CD14-positive monocyte (primary cell): ENCODE measurements at regions not wholly inside any gene's neighbourhood (a gene's known extent, or its start where the extent isn't known, plus 50 kb on each side); places are given as distances from the start of the nearest gene placed in this dataset.

ENCODE experiments used
- DNase-seq, 3 donors: peaks; one replicate each; pipeline ENCODE4 v3.0.0-alpha.2; 2011 to 2022
- H2AFZ ChIP-seq: 2 replicates; pipeline ENCODE4 v1.6.0; 2012; ENCODE audit warnings: mild to moderate bottlenecking, low read depth, low read length, inconsistent platforms; ENCODE audit not compliant: insufficient read depth, poor library complexity, severe bottlenecking
- H3K27ac ChIP-seq, 2 donors: 1 replicate in 1 of 2; 2 replicates in 1 of 2; pipeline ENCODE4 v1.5.1; 2012 to 2013; ENCODE audit warnings: low read length in 2 of 2, control low read depth in 1 of 2, inconsistent platforms in 1 of 2, low read depth in 1 of 2, mild to moderate bottlenecking in 1 of 2
- H3K27me3 ChIP-seq, 2 donors: one replicate each; pipeline versions ENCODE4 v1.6.0 to v1.6.1; 2011 to 2013; ENCODE audit warnings: low read length in 2 of 2; ENCODE audit not compliant: control insufficient read depth in 2 of 2, insufficient read depth in 2 of 2
- H3K36me3 ChIP-seq, 2 donors: replicated peaks in 1 of 2; 1 replicate in 1 of 2; 2 replicates in 1 of 2; pipeline versions ENCODE4 v1.5.1 to v1.6.1; 2012 to 2013; ENCODE audit warnings: low read length in 2 of 2, control low read depth in 1 of 2, inconsistent platforms in 1 of 2, mild to moderate bottlenecking in 1 of 2; ENCODE audit not compliant: insufficient read depth in 2 of 2, control insufficient read depth in 1 of 2
- H3K4me1 ChIP-seq, 2 donors: 1 replicate in 1 of 2; 2 replicates in 1 of 2; pipeline versions ENCODE4 v1.5.1 to v1.6.1; 2012 to 2013; ENCODE audit warnings: low read length in 2 of 2, control low read depth in 1 of 2, inconsistent platforms in 1 of 2, mild to moderate bottlenecking in 1 of 2, moderate library complexity in 1 of 2; ENCODE audit not compliant: insufficient read depth in 2 of 2, control insufficient read depth in 1 of 2
- H3K4me2 ChIP-seq: replicated peaks from 2 replicates; pipeline ENCODE3; 2012; ENCODE audit warnings: low read length, moderate library complexity, mild to moderate bottlenecking; ENCODE audit not compliant: poor library complexity, severe bottlenecking; ENCODE audit errors: extremely low read depth
- H3K4me3 ChIP-seq, 3 experiments: fragments of 200-600 bp in 1 of 3; sonication (generic) in 1 of 3; replicated peaks in 1 of 3; 1 replicate in 2 of 3; 2 replicates in 1 of 3; pipeline ENCODE4 v1.5.1; 2011 to 2013; ENCODE audit warnings: low read length in 3 of 3, mild to moderate bottlenecking in 3 of 3, control low read depth in 2 of 3, low read depth in 2 of 3, inconsistent platforms in 1 of 3, moderate library complexity in 1 of 3
- H3K79me2 ChIP-seq: 2 replicates; pipeline ENCODE4 v1.6.0; 2012; ENCODE audit warnings: mild to moderate bottlenecking, control low read depth, inconsistent platforms, low read length, moderate library complexity; ENCODE audit not compliant: insufficient read depth
- H3K9ac ChIP-seq: 2 replicates; pipeline ENCODE4 v1.6.0; 2017; ENCODE audit warnings: low read length, mild to moderate bottlenecking; ENCODE audit not compliant: insufficient read depth, poor library complexity, severe bottlenecking
- H3K9me3 ChIP-seq, 2 donors: replicated peaks in 1 of 2; 1 replicate in 1 of 2; 2 replicates in 1 of 2; pipeline versions ENCODE4 v1.5.1 to v1.6.1; 2012 to 2013; ENCODE audit warnings: low read length in 2 of 2, control low read depth in 1 of 2; ENCODE audit not compliant: control insufficient read depth in 1 of 2, insufficient read depth in 1 of 2
- H4K20me1 ChIP-seq: 2 replicates; pipeline ENCODE4 v1.6.0; 2012; ENCODE audit warnings: mild to moderate bottlenecking, low read length, control low read depth, moderate library complexity; ENCODE audit not compliant: insufficient read depth
- H3K27ac Mint-ChIP-seq, 7 donors: one replicate each; pipeline ENCODE4 v1.8.0; 2020; ENCODE audit warnings: mild to moderate bottlenecking in 7 of 7, mixed read lengths in 7 of 7, moderate library complexity in 6 of 7, inconsistent platforms in 2 of 7
- H3K27me3 Mint-ChIP-seq, 3 donors: one replicate each; pipeline ENCODE4 v1.8.0; 2021 to 2022; ENCODE audit warnings: low read depth in 3 of 3, mild to moderate bottlenecking in 3 of 3, mixed read lengths in 3 of 3, moderate library complexity in 3 of 3, inconsistent platforms in 1 of 3
- H3K36me3 Mint-ChIP-seq, 2 donors: one replicate each; pipeline ENCODE4 v1.8.0; 2020; ENCODE audit warnings: mixed read lengths in 2 of 2, inconsistent platforms in 1 of 2, mild to moderate bottlenecking in 1 of 2
- H3K4me1 Mint-ChIP-seq: one replicate; pipeline ENCODE4 v1.8.0; 2020; ENCODE audit warnings: mild to moderate bottlenecking, mixed read lengths
- H3K4me3 Mint-ChIP-seq, 2 donors: one replicate each; pipeline ENCODE4 v1.8.0; 2020; ENCODE audit warnings: mild to moderate bottlenecking in 2 of 2, mixed read lengths in 2 of 2, moderate library complexity in 1 of 2
- H3K9me3 Mint-ChIP-seq, 7 donors: one replicate each; pipeline ENCODE4 v1.8.0; 2020 to 2022; ENCODE audit warnings: mixed read lengths in 7 of 7, mild to moderate bottlenecking in 6 of 7, moderate library complexity in 6 of 7, inconsistent platforms in 2 of 7
- CTCF ChIP-seq: fragments of 200-600 bp; IDR thresholded peaks from one replicate; pipeline ENCODE4 v1.8.0; 2022; ENCODE audit warnings: antibody characterized with exemption, mild to moderate bottlenecking
- WGBS: methylation state at CpG from one replicate; pipeline ENCODE4 v1.1.5; 2013; ENCODE audit warnings: missing lambda C conversion rate; ENCODE audit not compliant: insufficient coverage; 5-methylcytosine and 5-hydroxymethylcytosine counted together
- intact Hi-C, 2 donors: fragments of 100-400 bp; cut with micrococcal nuclease; formaldehyde crosslinking; loops; one replicate each; pipeline versions ENCODE4 v1.15.0 to v1.15.1; 2023

- Histone ChIP-seq H3K27ac (no peak overlapping the region), H2AFZ (no peak overlapping the region), H3K9ac (no peak overlapping the region), H3K9me3 (no peaks in the 10 kb centered on the region), H3K79me2 (no peaks in the 10 kb centered on the region), H3K4me1 (no peaks in the 10 kb centered on the region), H3K36me3 (no peaks in the 10 kb centered on the region), H3K4me3 (no peak overlapping the region), H3K27me3 (no peaks in the 10 kb centered on the region), H4K20me1 (no peaks in the 10 kb centered on the region), H3K4me2 (no peak overlapping the region)
- DNase-seq = no peak
- 80% methylated on average over 7 of the region's 9 CpGs for WGBS
- Mint-ChIP-seq H3K27me3 (peaks cover 6 to 20% (median 12%) of the 10 kb centered on the region in 3 donors), H3K4me1 (no peaks in the 10 kb centered on the region), H3K4me3 (no peak overlapping the region), H3K27ac (no peak overlapping the region), H3K9me3 (peaks cover 0 to 1% (median 0%) of the 10 kb centered on the region in 7 donors), H3K36me3 (no peaks in the 10 kb centered on the region)
- TF ChIP-seq CTCF = no peak
- intact Hi-C loops = no loop called here
Observed at GRCh38 chr17:79272666-79273219, 198.1 kb downstream of the ENGASE start.

- H3K27me3 Mint-ChIP-seq = peaks cover 6 to 20% (median 12%) of the 10 kb centered on the region in 3 donors
Observed at GRCh38 chr17:79272220-79272619, 197.6 kb downstream of the ENGASE start.

More at GRCh38 chr17:79272220-79272619, 197.6 kb downstream of the ENGASE start:
- no peak for DNase-seq
- Histone ChIP-seq H3K9me3 (no peaks in the 10 kb centered on the region), H4K20me1 (no peaks in the 10 kb centered on the region), H3K4me3 (no peak overlapping the region), H3K4me1 (no peaks in the 10 kb centered on the region), H3K9ac (no peak overlapping the region), H3K4me2 (no peak overlapping the region), H3K36me3 (no peaks in the 10 kb centered on the region), H2AFZ (no peak overlapping the region), H3K27me3 (no peaks in the 10 kb centered on the region), H3K27ac (no peak overlapping the region), H3K79me2 (no peaks in the 10 kb centered on the region)
- Mint-ChIP-seq H3K27ac (no peak overlapping the region), H3K4me3 (no peak overlapping the region), H3K4me1 (no peaks in the 10 kb centered on the region), H3K36me3 (no peaks in the 10 kb centered on the region), H3K9me3 (peaks cover 0 to 1% (median 0%) of the 10 kb centered on the region in 7 donors)
- no peak for TF ChIP-seq CTCF
- 64% methylated on average over 4 of the region's 9 CpGs for WGBS
- intact Hi-C loops = no loop called here
